BE2C (cell line): ENCODE measurements at regions not wholly inside any gene's neighbourhood (a gene's known extent, or its start where the extent isn't known, plus 50 kb on each side); places are given as distances from the start of the nearest gene placed in this dataset.

ENCODE experiments used
- DNase-seq: peaks from one replicate; pipeline ENCODE4 v3.0.0-alpha.2; 2020
- H3K27me3 ChIP-seq: fragments of 250-450 bp; sonication (Bioruptor Pico); 2 replicates; pipeline ENCODE4 v1.5.1; 2020; ENCODE audit warnings: mild to moderate bottlenecking
- H3K36me3 ChIP-seq: fragments of 250-450 bp; sonication (Bioruptor Pico); 2 replicates; pipeline ENCODE4 v1.5.1; 2020; ENCODE audit warnings: mild to moderate bottlenecking
- H3K4me1 ChIP-seq: fragments of 250-450 bp; sonication (Bioruptor Pico); 2 replicates; pipeline ENCODE4 v1.5.1; 2020
- H3K4me3 ChIP-seq: 2 replicates; pipeline ENCODE4 v1.5.1; 2011; ENCODE audit warnings: low read depth, low read length
- H3K9me3 ChIP-seq: fragments of 250-450 bp; sonication (Bioruptor Pico); 2 replicates; pipeline ENCODE4 v1.5.1; 2020
- CTCF ChIP-seq: IDR thresholded peaks from 2 replicates; pipeline ENCODE4 v1.5.1; 2012; ENCODE audit warnings: mild to moderate bottlenecking, low read depth, low read length

- Histone ChIP-seq H3K36me3 (no peaks in the 10 kb centered on the region), H3K27me3 (peaks cover 11% of the 10 kb centered on the region), H3K4me3 (no peak overlapping the region), H3K4me1 (no peaks in the 10 kb centered on the region), H3K9me3 (no peaks in the 10 kb centered on the region)
- no peak for DNase-seq
- no peak for TF ChIP-seq CTCF
Measured at GRCh38 chr4:22217480-22217879, 268.9 kb upstream of the KCNIP4 start.

GRCh38 chr4:22216278-22216677 is 267.7 kb upstream of the KCNIP4 start:
- no peak for TF ChIP-seq CTCF
- no peak overlapping the region for H3K4me3 ChIP-seq
- H3K9me3 ChIP-seq = no peaks in the 10 kb centered on the region
- DNase-seq = no peak
- H3K4me1 ChIP-seq = no peaks in the 10 kb centered on the region
- H3K27me3 ChIP-seq = peaks cover 11% of the 10 kb centered on the region
- no peaks in the 10 kb centered on the region for H3K36me3 ChIP-seq

- H3K36me3 ChIP-seq = no peaks in the 10 kb centered on the region
- no peak for TF ChIP-seq CTCF
Measured at GRCh38 chr4:22215084-22215483, 266.5 kb upstream of the KCNIP4 start.

GRCh38 chr4:22203711-22204011 is 255.1 kb upstream of the KCNIP4 start:
- no peak for TF ChIP-seq CTCF
- Histone ChIP-seq H3K27me3 (no peaks in the 10 kb centered on the region), H3K36me3 (no peaks in the 10 kb centered on the region), H3K9me3 (no peaks in the 10 kb centered on the region), H3K4me1 (no peaks in the 10 kb centered on the region), H3K4me3 (no peak overlapping the region)
- no peak for DNase-seq

More at GRCh38 chr4:22215084-22215483, 266.5 kb upstream of the KCNIP4 start:
- no peaks in the 10 kb centered on the region for H3K4me1 ChIP-seq
- no peak overlapping the region for H3K4me3 ChIP-seq
- DNase-seq = no peak
- H3K9me3 ChIP-seq = no peaks in the 10 kb centered on the region
- peaks cover 11% of the 10 kb centered on the region for H3K27me3 ChIP-seq

- TF ChIP-seq CTCF = no peak
- Histone ChIP-seq H3K4me3 (no peak overlapping the region), H3K4me1 (no peaks in the 10 kb centered on the region), H3K36me3 (no peaks in the 10 kb centered on the region), H3K9me3 (no peaks in the 10 kb centered on the region), H3K27me3 (no peaks in the 10 kb centered on the region)
- DNase-seq = no peak
Measured at GRCh38 chr4:22202975-22203710, 254.6 kb upstream of the KCNIP4 start.

GRCh38 chr4:22202246-22202974 is 253.8 kb upstream of the KCNIP4 start:
- no peak for DNase-seq
- no peak for TF ChIP-seq CTCF

More at GRCh38 chr4:22202246-22202974, 253.8 kb upstream of the KCNIP4 start:
- Histone ChIP-seq H3K9me3 (no peaks in the 10 kb centered on the region), H3K27me3 (no peaks in the 10 kb centered on the region), H3K36me3 (no peaks in the 10 kb centered on the region), H3K4me1 (no peaks in the 10 kb centered on the region), H3K4me3 (no peak overlapping the region)
